ENCODE measurements at regions not wholly inside any gene's neighbourhood (a gene's known extent, or its start where the extent isn't known, plus 50 kb on each side); places are given as distances from the start of the nearest gene placed in this dataset.

GRCh38 chr2:15851076-15851693, 89.2 kb upstream of the MYCN start:
- TF ChIP-seq POLR2AphosphoS5 (IDR thresholded peaks at IDR 0.05; ENCODE audit: low read depth, low read length) = no peak
- no peak for TF ChIP-seq CTCF (IDR thresholded peaks at IDR 0.05)
- TF ChIP-seq TCF7L2 (IDR thresholded peaks at IDR 0.05; ENCODE audit: low read depth, low read length) = no peak
- no peak for TF ChIP-seq REST (IDR thresholded peaks at IDR 0.05; ENCODE audit: insufficient read depth in 1 of 2, low read depth in 2 of 2, low read length in 1 of 2)
- no peak for TF ChIP-seq SIN3A (IDR thresholded peaks at IDR 0.05; ENCODE audit: borderline replicate concordance, insufficient read depth, low read depth, low read length)
